Activated CD4-positive, alpha-beta T cell treated with anti-CD3 and anti-CD28 coated beads, Interleukin-2, Interleukin-4, amounts not matched to agents 100 ng/mL and 50 ng/mL, durations not matched to agents 16 hours and 8 hours (primary cell): ENCODE measurements at regions not wholly inside any gene's neighbourhood (a gene's known extent, or its start where the extent isn't known, plus 50 kb on each side); places are given as distances from the start of the nearest gene placed in this dataset.

Source experiments
- DNase-seq: peaks from one replicate; pipeline ENCODE4 v3.0.0-alpha.2; 2020; ENCODE audit warnings: low spot score

GRCh38 chr9:1490341-1491232 is 440.4 kb downstream of the DMRT2 start:
- peak; percentile 68 for DNase-seq

- no peak for DNase-seq
These were observed 442.0 kb downstream of the DMRT2 start for GRCh38 chr9:1492156-1492555.

DNA sequence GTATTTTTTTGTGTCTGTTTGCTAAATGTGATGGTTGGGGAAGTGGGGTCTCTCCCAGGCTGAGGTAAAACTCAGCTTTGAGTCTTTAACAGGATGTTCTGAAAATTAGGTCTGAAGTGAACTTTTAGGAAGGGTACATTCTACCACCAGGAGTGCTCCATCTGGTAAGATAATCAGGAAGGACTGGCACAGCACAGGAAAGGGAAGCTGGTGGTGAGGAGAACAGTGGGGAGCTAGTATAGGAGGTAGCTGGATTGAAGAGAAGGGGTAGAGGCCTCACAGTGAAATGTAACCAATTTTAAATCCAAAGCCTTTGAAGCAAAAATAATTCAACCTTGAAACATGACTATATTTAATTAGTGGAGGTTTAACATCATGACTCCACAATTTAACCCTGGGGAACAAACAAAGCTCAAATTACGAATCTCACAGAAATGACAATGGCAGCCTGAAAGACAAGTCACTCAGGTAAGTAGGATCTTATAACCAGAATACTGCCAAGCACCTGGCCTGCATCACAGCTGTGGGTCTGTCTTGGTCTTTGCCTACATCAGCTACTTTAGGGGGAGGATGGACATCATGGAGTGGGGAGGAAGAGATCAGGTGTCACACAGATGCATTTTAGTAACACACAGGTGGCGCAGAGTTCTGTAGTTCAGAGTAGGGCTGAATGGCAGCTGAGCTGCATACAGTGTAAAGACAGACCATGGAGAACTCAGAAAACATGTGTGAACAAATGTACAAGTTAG is 445.3 kb downstream of the DMRT2 start:
- no peak for DNase-seq

- peak; percentile 58 for DNase-seq
These were observed 455.3 kb downstream of the DMRT2 start for GRCh38 chr9:1505489-1505888.

DNA sequence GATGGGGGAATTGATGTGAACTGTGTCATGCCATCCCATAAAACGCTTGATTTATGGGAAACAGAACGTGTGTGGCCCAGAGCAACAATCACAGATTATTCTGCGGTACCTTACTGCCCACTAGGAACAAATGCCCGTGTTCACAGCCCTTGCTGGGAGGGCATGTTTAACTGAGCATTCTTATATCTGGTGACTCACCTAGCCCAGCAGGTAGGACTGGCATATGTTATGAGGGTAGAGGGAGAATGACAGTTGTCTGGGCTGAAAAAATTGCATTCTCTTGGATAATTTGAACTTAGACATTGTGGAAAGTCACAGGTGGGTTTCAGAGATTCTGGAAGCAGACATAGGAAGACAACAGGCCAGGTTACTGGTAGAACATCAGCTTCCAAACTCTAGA is 460.6 kb downstream of the DMRT2 start:
- no peak for DNase-seq

- no peak for DNase-seq
These were observed 462.9 kb downstream of the DMRT2 start for GRCh38 chr9:1513105-1513504.

DNA sequence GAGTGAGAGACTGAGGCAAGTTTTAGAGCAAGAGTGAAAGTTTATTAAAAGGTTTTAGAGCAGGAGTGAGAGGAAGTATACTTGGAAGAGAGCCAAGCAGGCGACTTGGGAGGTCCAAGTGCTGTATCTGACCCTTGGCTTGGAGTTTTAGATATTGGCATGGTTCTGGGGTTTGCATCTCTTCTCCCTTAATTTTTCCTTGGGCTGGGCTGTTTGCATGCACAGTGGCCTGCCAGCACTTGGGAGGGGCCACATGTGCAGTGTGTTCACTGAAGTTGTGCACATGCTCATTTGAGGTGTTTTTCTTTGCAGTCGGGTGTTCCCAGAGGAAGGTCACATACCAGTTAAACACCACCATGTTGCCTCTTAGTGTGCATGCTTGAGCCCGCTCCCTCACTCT is 464.1 kb downstream of the DMRT2 start:
- no peak for DNase-seq

GRCh38 chr9:1514776-1515363 is 464.7 kb downstream of the DMRT2 start:
- DNase-seq = peak; percentile 44

GRCh38 chr9:1515557-1515956 is 465.4 kb downstream of the DMRT2 start:
- DNase-seq = no peak

DNA sequence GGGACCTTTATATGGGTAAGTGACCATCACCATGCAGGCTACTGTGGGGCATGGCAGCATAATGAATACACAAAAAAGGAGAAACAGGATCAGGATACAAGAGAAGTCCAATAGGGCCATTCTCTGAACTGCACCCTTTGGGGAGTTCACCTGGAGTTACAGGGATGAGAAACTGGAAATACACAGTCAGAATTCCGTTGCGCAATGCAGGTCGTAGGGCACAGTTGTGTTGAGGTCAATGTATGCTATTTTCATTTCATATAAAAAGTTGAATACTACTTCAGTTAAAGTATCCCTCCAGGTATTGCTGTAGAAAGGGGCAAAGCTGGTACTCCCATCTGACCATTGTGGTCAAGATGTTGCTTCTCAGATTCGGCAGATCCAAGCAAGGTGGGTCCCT is 471.4 kb downstream of the DMRT2 start:
- DNase-seq = no peak

- no peak for DNase-seq
These were observed 472.1 kb downstream of the DMRT2 start for GRCh38 chr9:1522219-1522767.

DNA sequence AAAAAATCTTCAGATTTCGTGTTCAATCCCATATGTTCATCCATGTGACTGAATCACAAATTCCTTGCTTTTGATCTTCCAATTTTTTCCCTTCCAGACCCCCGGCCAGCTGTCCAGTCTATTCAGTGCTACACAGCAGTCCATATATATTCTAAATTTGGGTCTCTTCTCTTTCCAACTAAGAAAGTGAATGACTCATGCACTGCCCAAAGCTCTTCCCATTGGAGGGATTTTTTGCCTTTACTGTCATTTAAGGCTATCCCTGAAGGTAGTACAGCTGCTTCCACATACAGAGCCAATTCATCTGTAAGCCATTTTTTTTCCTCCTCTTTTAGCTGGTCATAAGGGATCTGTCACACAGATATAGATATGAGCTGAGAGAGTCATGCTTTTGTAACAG is 478.3 kb downstream of the DMRT2 start:
- no peak for DNase-seq

GRCh38 chr9:1530696-1531095 is 480.5 kb downstream of the DMRT2 start:
- no peak for DNase-seq

DNA sequence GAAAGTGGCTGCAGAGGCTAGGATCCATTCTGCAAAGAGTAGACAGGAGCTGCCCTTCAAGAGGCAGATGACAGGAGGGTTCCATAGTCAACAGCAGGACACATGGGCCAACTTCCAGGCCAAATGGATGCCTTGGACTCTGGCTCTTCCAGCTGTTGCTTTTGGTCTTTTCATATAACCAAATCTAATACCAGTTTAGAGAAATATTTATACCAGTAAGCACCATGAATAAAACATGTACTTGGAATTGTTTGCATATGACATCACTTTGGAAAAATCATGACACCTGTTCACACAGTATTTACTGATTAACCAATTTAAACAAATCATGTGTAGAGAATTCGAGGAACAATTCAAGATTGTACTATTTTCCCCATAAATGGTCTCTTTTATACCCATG is 481.3 kb downstream of the DMRT2 start:
- DNase-seq = no peak

GRCh38 chr9:1532171-1532570 is 482.0 kb downstream of the DMRT2 start:
- no peak for DNase-seq

- DNase-seq = peak; percentile 11
These were observed 480.1 kb upstream of the SMARCA2 start for GRCh38 chr9:1535051-1535450.

DNA sequence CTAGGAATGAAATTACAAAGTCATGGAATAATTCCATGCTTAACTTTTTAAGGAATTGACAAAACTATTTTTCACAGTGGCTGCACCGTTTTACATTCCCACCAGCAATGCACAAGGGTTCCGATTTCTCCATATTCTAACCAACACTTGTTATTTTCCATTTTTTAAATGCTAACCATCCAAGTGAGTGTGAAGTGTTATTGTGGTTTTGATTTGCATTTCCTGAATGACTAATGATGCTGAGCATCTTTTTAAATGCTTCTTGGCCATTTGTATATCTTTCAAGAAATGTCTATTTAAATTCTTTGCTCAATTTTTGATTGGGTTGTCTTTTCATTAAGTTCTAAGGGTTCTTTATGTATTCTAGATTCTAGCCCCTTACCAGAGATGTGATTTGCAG is 479.5 kb upstream of the SMARCA2 start:
- DNase-seq = no peak

GRCh38 chr9:1536522-1537170 is 478.5 kb upstream of the SMARCA2 start:
- peak; percentile 49 for DNase-seq

- DNase-seq = no peak
These were observed 476.8 kb upstream of the SMARCA2 start for GRCh38 chr9:1538301-1538700.

- no peak for DNase-seq
These were observed 475.9 kb upstream of the SMARCA2 start for GRCh38 chr9:1539216-1539615.

DNA sequence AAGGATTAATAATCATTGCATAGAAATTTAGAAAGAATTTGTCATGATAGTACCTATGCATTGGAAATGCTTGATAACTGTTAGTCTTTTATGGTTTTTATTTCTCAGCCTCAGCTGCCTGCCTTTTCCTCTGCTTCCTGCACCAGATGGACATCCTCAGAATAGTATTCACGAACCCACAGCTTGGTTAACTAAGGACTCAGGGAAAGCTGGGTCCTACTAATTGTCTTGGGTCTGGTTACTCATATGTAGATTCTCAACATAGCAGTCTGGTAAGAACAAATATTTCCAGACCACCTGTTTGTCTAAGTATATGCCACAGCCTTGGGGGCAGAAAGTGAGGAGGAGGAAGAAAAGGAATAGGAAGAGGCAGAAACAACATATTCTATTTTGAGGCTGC is 464.5 kb upstream of the SMARCA2 start:
- DNase-seq = no peak
